GM12872 (cell line): ENCODE measurements at regions not wholly inside any gene's neighbourhood (a gene's known extent, or its start where the extent isn't known, plus 50 kb on each side); places are given as distances from the start of the nearest gene placed in this dataset.
A peak's percentile ranks its signal among the peaks of the same experiment; 100 is the strongest.

Source experiments
- CTCF ChIP-seq: IDR thresholded peaks from 3 replicates; pipeline ENCODE4 v1.5.1; 2011; ENCODE audit warnings: low read depth, mild to moderate bottlenecking, low read length, moderate library complexity; ENCODE audit not compliant: insufficient read depth

- TF ChIP-seq CTCF = no peak
These were observed 103.6 kb upstream of the SVIL start for GRCh38 chr10:29738341-29738740.

GRCh38 chr10:29737074-29737593 lies 102.4 kb upstream of the SVIL start:
- no peak for TF ChIP-seq CTCF

- TF ChIP-seq CTCF = no peak
These were observed 101.7 kb upstream of the SVIL start for GRCh38 chr10:29736366-29737073.

- TF ChIP-seq CTCF = peak; percentile 81
These were observed 101.0 kb upstream of the SVIL start for GRCh38 chr10:29735628-29736365.

- no peak for TF ChIP-seq CTCF
These were observed 100.3 kb upstream of the SVIL start for GRCh38 chr10:29734962-29735627.

GRCh38 chr10:29734640-29734961 lies 99.8 kb upstream of the SVIL start:
- TF ChIP-seq CTCF = no peak

GRCh38 chr10:29733323-29733722 lies 98.6 kb upstream of the SVIL start:
- no peak for TF ChIP-seq CTCF
